Astrocyte (in vitro differentiated cells and primary cell): ENCODE measurements at regions not wholly inside any gene's neighbourhood (a gene's known extent, or its start where the extent isn't known, plus 50 kb on each side); places are given as distances from the start of the nearest gene placed in this dataset.

Source experiments
- DNase-seq: peaks from one replicate; pipeline ENCODE4 v3.0.0-alpha.2; 2010; ENCODE audit warnings: low read depth
- FAIRE-seq: peaks from 2 replicates; lab custom pipeline; 2011; peaks lifted over from hg19 to GRCh38; lab: Jason Lieb, UNC
- H2AFZ ChIP-seq: 2 replicates; pipeline ENCODE4 v1.6.0; 2012; ENCODE audit warnings: low read depth, low read length, inconsistent platforms
- H3K27ac ChIP-seq: 2 replicates; pipeline ENCODE4 v1.5.1; 2011; ENCODE audit warnings: low read depth, low read length, inconsistent platforms
- H3K27me3 ChIP-seq: 2 replicates; pipeline ENCODE4 v1.6.0; 2011; ENCODE audit warnings: low read length, inconsistent platforms; ENCODE audit not compliant: insufficient read depth
- H3K36me3 ChIP-seq: 2 replicates; pipeline ENCODE4 v1.5.1; 2011; ENCODE audit warnings: low read length, inconsistent platforms; ENCODE audit not compliant: insufficient read depth
- H3K4me1 ChIP-seq: 2 replicates; pipeline ENCODE4 v1.5.1; 2011; ENCODE audit warnings: low read length, inconsistent platforms; ENCODE audit not compliant: insufficient read depth
- H3K4me2 ChIP-seq: 2 replicates; pipeline ENCODE4 v1.6.0; 2012; ENCODE audit warnings: low read length, inconsistent platforms
- H3K4me3 ChIP-seq: 2 replicates; pipeline ENCODE4 v1.5.1; 2011; ENCODE audit warnings: low read depth, mild to moderate bottlenecking, low read length, inconsistent platforms; ENCODE audit not compliant: insufficient read depth
- H3K79me2 ChIP-seq: 2 replicates; pipeline ENCODE4 v1.6.0; 2012; ENCODE audit warnings: mild to moderate bottlenecking, low read length, inconsistent platforms; ENCODE audit not compliant: insufficient read depth
- H3K9ac ChIP-seq: 2 replicates; pipeline ENCODE4 v1.6.0; 2012; ENCODE audit warnings: mild to moderate bottlenecking, low read length, inconsistent platforms
- H3K9me3 ChIP-seq: 2 replicates; pipeline ENCODE4 v1.5.1; 2012; ENCODE audit warnings: low read depth, mild to moderate bottlenecking, low read length, inconsistent platforms; ENCODE audit not compliant: insufficient read depth
- H4K20me1 ChIP-seq: 2 replicates; pipeline ENCODE4 v1.6.0; 2012; ENCODE audit warnings: low read length, inconsistent platforms; ENCODE audit not compliant: insufficient read depth
- H3K27ac Mint-ChIP-seq: one replicate; pipeline ENCODE4 v1.8.0; 2021; ENCODE audit warnings: mild to moderate bottlenecking, mixed read lengths; ENCODE audit not compliant: unreplicated experiment
- H3K27me3 Mint-ChIP-seq: one replicate; pipeline ENCODE4 v1.8.0; 2021; ENCODE audit warnings: low read depth, mixed read lengths; ENCODE audit not compliant: unreplicated experiment
- H3K36me3 Mint-ChIP-seq: one replicate; pipeline ENCODE4 v1.8.0; 2021; ENCODE audit warnings: low read depth, mixed read lengths; ENCODE audit not compliant: unreplicated experiment
- H3K4me1 Mint-ChIP-seq: one replicate; pipeline ENCODE4 v1.8.0; 2021; ENCODE audit warnings: low read depth, mixed read lengths; ENCODE audit not compliant: unreplicated experiment
- H3K4me3 Mint-ChIP-seq: one replicate; pipeline ENCODE4 v1.8.0; 2021; ENCODE audit warnings: mild to moderate bottlenecking, moderate library complexity, mixed read lengths; ENCODE audit not compliant: unreplicated experiment
- H3K9me3 Mint-ChIP-seq: one replicate; pipeline ENCODE4 v1.8.0; 2021; ENCODE audit warnings: mild to moderate bottlenecking, mixed read lengths; ENCODE audit not compliant: unreplicated experiment
- EZH2 ChIP-seq: IDR thresholded peaks from 2 replicates; pipeline ENCODE4 v1.6.1; 2012; ENCODE audit warnings: mild to moderate bottlenecking, low read length, inconsistent platforms; ENCODE audit not compliant: insufficient read depth
- TF ChIP-seq, protein P1 (sequence below): IDR thresholded peaks from 2 replicates; pipeline ENCODE4 v1.5.1; 2011; ENCODE audit warnings: low read depth, mild to moderate bottlenecking, inconsistent platforms, low read length, moderate library complexity; ENCODE audit not compliant: insufficient read depth

DNA sequence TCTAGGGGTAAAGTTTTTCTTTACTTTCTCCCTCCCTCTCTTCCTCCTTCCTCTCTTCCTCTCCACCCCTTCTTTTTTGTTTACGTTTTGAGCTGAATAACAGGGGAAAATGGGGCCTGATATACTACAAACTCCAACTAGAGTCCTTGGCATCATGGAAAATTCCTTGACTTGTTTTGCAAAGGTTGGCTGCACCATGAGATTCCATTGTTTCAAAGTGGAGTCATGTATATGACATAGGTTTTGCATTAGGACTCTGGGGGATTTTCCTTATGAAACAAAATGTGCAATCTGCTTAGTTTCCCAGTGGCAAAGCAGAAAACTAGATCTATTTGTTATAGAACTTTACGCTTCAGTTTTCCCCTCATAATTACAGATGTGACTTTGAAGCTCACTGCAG, 233.5 kb upstream of the PGRMC2 start:
- H3K27ac ChIP-seq, result peak overlapping the region; percentile 70
- H4K20me1 ChIP-seq, result no peaks in the 10 kb centered on the region
- FAIRE-seq, result no peak
- no peaks in the 10 kb centered on the region for H3K36me3 ChIP-seq
- no peak overlapping the region for H2AFZ ChIP-seq
- no peaks in the 10 kb centered on the region for H3K27me3 Mint-ChIP-seq
- no peaks in the 10 kb centered on the region for H3K9me3 ChIP-seq
- no peak for TF ChIP-seq EZH2
- TF ChIP-seq, protein P1, sequence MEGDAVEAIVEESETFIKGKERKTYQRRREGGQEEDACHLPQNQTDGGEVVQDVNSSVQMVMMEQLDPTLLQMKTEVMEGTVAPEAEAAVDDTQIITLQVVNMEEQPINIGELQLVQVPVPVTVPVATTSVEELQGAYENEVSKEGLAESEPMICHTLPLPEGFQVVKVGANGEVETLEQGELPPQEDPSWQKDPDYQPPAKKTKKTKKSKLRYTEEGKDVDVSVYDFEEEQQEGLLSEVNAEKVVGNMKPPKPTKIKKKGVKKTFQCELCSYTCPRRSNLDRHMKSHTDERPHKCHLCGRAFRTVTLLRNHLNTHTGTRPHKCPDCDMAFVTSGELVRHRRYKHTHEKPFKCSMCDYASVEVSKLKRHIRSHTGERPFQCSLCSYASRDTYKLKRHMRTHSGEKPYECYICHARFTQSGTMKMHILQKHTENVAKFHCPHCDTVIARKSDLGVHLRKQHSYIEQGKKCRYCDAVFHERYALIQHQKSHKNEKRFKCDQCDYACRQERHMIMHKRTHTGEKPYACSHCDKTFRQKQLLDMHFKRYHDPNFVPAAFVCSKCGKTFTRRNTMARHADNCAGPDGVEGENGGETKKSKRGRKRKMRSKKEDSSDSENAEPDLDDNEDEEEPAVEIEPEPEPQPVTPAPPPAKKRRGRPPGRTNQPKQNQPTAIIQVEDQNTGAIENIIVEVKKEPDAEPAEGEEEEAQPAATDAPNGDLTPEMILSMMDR, result no peak
- H3K4me2 ChIP-seq, result peak overlapping the region; percentile 20
- H3K27me3 ChIP-seq, result no peaks in the 10 kb centered on the region
- peak overlapping the region; percentile 36 for H3K4me3 Mint-ChIP-seq
- peaks cover 9% of the 10 kb centered on the region for H3K36me3 Mint-ChIP-seq
- DNase-seq, result peak; percentile 74
- H3K9me3 Mint-ChIP-seq, result peaks cover 3% of the 10 kb centered on the region
- H3K9ac ChIP-seq, result no peak overlapping the region
- H3K27ac Mint-ChIP-seq, result peak overlapping the region; percentile 88
- H3K4me3 ChIP-seq, result no peak overlapping the region
- peaks cover 68% of the 10 kb centered on the region for H3K4me1 Mint-ChIP-seq
- H3K79me2 ChIP-seq, result no peaks in the 10 kb centered on the region
- peaks cover 61% of the 10 kb centered on the region for H3K4me1 ChIP-seq

DNA sequence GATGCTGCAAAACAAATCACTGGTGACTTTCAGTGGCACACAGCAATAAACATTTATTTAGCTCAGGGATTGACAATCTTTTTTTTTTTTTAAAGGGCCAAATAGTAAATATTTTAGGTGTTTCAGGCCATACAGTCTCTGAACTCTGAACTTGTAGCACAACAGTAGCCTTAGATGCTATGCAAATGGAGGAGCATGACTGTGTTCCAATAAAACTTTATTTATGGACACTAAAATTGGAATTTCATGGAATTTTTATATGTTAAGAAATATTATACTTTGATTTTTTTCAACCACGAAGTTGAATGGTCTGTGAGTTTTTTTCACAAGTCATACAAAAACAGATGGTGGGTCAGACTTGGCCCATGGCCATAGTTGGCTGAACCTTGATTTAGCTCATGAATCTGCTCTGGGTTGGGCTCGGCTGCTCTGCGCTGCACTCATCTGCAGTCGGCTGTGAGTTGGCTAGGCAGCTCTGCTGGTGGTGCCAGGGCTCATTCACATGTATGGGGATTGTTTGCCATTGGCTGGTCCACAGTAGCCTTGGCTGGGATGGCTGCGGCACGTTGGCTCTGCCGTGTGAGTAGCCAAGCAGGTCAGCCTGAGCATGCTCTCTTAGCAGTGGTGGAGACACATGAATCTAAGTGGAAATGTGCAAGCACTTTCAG, 231.7 kb upstream of the PGRMC2 start:
- no peak for FAIRE-seq
- H3K4me1 Mint-ChIP-seq, result peaks cover 57% of the 10 kb centered on the region

More for the DNA sequence above, 231.7 kb upstream of the PGRMC2 start:
- Histone ChIP-seq H3K79me2 (no peaks in the 10 kb centered on the region), H2AFZ (peak overlapping the region; percentile 29), H3K36me3 (no peaks in the 10 kb centered on the region), H3K4me1 (peaks cover 51% of the 10 kb centered on the region), H4K20me1 (no peaks in the 10 kb centered on the region), H3K27me3 (no peaks in the 10 kb centered on the region), H3K9me3 (no peaks in the 10 kb centered on the region), H3K4me3 (no peak overlapping the region), H3K27ac (peak overlapping the region; percentile 92), H3K9ac (peak overlapping the region; percentile 67), H3K4me2 (no peak overlapping the region)
- Mint-ChIP-seq H3K36me3 (peaks cover 8% of the 10 kb centered on the region), H3K9me3 (no peaks in the 10 kb centered on the region), H3K27ac (peak overlapping the region; percentile 92), H3K4me3 (no peak overlapping the region), H3K27me3 (no peaks in the 10 kb centered on the region)
- DNase-seq, result peak; percentile 61
- no peak for TF ChIP-seq EZH2
- TF ChIP-seq, protein P1, result no peak
